ENCODE measurements at regions not wholly inside any gene's neighbourhood (a gene's known extent, or its start where the extent isn't known, plus 50 kb on each side); places are given as distances from the start of the nearest gene placed in this dataset.

DNA sequence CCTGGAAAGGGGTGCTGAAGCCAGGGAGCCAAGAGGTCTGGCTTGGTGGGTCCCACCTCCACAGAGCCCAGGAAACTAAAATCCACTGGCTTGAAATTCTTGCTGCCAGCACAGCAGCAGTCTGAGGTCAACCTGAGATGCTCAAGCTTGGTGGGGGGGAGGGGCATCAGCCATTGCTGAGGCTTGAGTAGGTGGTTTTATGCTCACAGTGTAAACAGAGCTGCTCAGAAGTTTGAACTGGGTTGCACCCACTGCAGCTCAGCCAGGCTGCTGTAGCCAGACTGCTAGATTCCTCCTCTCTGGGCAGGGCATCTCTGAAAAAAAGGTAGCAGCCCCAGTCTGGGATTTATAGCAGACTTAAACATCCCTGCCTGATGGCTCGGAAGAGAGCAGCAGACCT is 55.5 kb upstream of the FBXL17 start:
- DNase-seq: no peak

DNA sequence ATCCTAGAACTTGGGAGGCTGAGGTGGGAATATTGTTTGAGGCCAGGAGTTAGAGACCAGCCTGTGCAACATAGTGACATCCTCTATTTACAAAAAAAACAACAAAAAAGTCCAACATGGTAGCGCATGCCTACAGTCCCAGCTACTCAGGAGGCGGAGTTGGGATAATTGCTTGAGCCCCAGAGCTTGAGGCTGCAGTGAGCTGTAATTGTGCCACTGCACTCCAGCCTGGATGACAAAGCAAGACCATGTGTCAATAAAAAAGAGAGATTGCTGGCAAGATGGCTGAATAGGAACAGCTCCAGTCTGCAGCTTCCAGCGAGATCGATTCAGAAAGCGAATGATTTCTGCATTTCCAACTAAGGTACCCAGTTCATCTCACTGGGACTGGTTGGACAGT is 54.8 kb upstream of the FBXL17 start:
- DNase-seq: no peak

DNA sequence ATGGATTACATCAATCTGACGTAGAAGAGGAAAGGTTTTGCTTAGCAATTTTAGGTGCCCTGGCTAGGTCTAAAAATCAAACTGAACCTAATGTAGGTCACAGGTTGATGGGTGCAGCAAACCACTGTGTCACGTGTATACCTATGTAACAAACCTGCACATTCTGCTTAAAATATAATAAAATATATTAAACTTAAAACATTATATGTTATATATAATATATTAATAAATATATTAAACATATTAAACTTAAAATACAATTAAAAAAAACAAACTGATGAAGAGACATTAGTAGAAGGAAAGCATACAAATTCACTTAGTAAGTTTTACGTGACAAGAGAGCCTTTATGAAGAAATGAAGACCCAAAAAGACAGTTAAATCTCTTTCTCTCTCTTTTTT is 51.7 kb upstream of the FBXL17 start:
- no peak for DNase-seq

DNA sequence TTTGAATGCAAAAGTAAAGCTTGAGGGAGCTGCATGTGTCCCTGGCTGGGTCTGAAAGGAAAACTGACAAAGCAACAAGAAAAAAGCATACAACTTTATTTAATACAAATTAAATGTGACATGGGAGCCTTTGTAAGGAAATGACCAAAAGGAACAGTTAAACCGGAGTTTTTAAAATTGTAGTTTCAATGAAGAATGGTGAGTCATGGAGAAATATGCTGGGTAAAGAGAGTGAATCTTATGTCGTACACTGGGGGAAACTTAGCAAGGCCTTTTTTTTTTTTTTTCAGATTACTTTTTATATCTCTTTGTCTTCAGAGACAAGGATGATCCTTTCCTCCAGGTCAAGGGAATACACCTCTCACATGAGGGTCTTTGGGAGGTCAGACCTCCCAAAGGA is 50.1 kb upstream of the FBXL17 start:
- no peak for DNase-seq

Data from NCI-H226 (cell line).